DND-41 (cell line): ENCODE measurements at regions not wholly inside any gene's neighbourhood (a gene's known extent, or its start where the extent isn't known, plus 50 kb on each side); places are given as distances from the start of the nearest gene placed in this dataset.

Experiments used
- CTCF ChIP-seq: IDR thresholded peaks from 2 replicates; pipeline ENCODE4 v1.5.1; 2012; ENCODE audit warnings: borderline replicate concordance, low read length, moderate library complexity, mild to moderate bottlenecking; ENCODE audit not compliant: poor library complexity, severe bottlenecking; ENCODE audit errors: extremely low read depth
- EZH2 ChIP-seq: IDR thresholded peaks from 3 replicates; pipeline ENCODE4 v1.6.1; 2012; ENCODE audit warnings: borderline replicate concordance, low read depth, mild to moderate bottlenecking, moderate library complexity, low read length, inconsistent platforms; ENCODE audit not compliant: severe bottlenecking

GRCh38 chr9:120286530-120286929 lies 293.4 kb downstream of the CDK5RAP2 start:
- TF ChIP-seq CTCF (no peak), EZH2 (no peak)
